ENCODE measurements at regions not wholly inside any gene's neighbourhood (a gene's known extent, or its start where the extent isn't known, plus 50 kb on each side); places are given as distances from the start of the nearest gene placed in this dataset.

DNA sequence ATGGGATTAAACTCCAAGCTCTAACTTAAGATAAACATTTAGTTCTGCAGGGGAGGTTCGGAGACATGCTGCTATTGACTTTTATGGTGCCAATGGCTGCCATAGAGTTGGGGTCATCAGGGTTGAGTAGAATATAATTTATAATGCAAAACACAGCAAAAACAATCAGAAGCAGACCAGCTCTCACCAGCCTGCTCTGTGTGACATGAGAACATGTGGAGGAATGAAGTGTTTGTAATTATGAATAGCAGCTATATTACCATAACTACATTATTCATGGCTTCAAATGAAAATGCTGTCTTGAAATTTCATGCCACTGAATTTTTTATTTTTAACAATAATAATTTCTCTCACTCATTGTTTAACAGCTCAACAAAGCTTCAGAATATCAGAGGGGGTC lies 645.6 kb upstream of the CDH8 start:
- no peak for DNase-seq

DNA sequence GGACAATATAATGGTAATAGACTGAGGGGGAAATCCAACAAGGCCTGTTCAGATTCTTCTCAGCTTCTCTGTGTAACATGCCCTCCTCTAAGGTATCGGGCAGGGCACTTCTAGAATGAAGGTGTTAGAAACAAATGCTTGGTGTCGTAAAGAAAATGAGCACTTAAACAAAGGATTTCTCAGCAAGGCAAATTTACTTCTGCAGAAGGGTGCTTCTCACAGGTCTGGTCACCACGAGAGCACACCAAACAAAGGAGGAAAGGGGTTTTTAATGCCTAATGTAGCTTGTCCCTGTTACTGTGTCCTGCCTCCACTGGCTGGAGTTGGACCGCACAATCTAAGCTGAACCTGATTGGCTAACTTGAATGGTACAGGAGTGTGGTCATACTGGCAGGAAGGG lies 642.6 kb upstream of the CDH8 start:
- DNase-seq, result no peak

DNA sequence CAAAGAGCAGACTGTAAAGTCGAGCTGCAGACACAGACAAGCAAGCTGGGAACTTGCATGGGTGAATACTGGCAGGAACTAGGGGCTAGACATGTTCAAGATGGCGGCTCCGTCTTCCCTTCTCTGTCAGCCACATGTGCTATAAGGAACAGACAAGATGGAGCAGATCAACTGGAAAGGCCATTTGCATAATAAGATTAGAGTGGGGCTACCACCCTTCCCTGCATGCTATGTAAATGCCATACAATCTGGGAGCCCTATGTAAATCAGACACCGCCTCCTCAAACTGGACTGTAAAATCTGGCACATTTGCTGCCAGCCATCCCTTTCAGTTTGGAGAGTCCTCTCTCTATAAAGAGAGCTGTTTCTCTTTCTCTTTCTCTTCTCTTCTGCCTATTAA lies 640.1 kb upstream of the CDH8 start:
- DNase-seq, result no peak

DNA sequence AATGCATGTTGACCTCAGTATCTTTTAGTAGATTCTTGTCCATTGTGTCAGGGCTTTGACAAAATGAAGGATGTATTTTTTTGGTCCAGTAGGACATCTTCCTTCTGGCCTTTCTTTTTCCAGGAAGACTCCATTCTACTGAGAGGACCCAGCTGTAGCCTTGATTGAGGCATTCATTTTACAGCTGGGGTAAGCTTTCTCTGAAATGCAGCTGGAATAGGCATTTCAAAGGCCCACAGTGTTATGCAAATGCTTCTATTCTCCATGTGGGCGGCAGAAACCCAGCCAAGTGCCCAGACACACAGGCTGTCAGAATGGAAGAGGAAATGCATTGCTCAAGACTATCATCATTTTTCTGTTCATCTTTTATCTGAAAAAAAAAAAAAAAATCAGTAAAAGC lies 629.0 kb upstream of the CDH8 start:
- no peak for DNase-seq

DNA sequence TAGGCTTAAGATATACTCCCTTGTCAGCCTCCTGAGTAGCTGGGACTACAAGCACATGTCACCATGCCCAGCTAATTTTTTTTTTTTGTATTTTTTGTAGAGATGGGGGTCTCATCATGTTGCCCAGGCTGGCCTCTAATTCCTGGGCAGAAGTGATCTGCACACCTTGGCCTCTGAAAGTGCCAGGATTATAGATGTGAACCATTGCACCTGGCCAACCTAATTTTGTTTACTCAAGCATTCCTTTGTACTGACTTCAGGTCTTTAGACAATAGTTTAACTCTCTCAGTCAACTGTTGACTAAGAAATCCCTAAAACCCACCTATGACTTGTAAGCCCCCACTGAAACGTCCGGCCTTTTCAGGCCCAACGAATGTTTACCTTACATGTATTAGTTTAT lies 628.3 kb upstream of the CDH8 start:
- no peak for DNase-seq

DNA sequence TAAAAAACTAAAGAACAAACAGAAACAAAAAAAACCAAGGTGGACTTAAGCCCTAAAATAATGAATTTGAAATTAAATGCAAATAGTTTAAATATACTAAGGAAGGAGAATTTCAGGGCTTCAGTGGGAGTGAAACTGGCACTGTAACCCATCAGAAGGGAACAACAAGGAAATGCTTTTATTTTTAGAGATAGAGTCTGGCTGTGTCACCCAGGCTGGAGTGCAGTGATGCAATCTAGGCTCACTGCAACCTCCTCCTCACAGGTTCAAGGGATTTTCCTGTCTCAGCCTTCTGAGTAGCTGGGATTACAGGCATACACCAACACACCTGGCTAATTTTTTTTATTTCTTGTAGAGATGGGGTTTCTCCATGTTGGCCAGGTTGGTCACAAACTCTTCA lies 625.2 kb upstream of the CDH8 start:
- no peak for DNase-seq

DNA sequence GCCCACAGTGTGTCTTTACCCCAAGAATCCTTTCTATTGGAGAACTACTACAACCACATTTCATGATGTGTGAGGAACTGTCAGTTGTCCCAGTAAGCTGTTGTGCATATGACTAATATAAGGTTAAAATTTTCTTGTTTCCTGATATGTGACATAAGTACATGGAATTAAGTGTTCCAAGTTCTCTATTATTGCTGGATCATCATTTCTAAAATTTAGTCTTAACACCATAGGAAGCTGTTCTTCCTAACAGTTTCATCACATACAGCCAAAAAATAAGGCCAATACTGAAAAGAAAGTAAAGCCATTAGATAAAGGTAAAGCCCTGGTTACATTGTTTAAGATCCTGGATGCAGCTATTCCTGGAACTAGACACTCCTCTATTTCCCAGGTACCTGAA lies 620.9 kb upstream of the CDH8 start:
- no peak for DNase-seq

DNA sequence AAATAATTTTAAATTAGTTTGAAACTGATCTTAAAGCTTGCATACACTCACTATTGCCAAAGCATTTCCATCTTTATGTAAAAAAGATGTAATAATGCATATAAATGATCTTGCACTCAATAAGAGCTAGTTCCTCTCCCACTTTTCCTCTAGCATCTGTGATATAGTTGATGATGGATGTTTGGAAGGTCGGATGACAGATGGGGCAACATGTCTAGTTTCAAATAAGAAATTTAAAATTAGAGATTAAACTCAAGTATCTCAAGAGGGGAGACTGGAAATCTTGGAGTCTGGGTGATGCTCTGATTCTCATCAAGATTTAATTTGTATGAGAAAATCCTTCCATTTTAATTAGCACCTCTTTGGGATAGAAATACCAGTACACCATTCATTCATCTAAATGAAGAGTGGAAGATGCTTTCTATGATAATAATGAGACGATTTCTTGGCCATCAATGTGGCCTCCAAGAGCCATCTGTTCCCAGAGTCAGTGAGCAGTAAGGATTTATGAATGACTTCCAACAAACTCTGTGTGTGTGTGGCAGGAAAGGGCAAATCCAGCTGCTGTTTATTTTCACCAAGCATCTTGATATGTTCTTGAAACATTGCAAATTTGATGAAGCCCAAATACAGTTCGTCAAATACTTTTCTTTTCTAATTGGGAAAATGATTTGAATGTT lies 616.3 kb upstream of the CDH8 start:
- no peak for DNase-seq

DNA sequence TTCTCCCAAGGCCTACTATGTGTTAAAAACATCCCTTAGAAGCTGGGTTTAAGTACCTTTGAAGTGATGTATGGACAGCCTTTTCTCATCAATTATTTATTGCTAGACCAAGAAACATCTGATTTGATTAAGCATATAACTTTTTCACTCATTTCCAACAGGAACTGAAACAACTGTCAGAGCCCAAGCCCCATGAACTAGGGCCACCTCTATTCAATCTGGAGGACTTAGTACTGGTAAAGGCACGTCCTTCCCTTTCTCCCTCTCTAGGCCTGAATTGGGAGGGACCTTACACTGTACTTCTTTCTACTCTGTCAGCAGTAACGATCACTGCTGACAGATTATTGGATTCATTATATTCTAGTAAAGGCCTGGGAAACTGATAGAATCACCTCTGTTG lies 612.0 kb upstream of the CDH8 start:
- DNase-seq, result no peak

DNA sequence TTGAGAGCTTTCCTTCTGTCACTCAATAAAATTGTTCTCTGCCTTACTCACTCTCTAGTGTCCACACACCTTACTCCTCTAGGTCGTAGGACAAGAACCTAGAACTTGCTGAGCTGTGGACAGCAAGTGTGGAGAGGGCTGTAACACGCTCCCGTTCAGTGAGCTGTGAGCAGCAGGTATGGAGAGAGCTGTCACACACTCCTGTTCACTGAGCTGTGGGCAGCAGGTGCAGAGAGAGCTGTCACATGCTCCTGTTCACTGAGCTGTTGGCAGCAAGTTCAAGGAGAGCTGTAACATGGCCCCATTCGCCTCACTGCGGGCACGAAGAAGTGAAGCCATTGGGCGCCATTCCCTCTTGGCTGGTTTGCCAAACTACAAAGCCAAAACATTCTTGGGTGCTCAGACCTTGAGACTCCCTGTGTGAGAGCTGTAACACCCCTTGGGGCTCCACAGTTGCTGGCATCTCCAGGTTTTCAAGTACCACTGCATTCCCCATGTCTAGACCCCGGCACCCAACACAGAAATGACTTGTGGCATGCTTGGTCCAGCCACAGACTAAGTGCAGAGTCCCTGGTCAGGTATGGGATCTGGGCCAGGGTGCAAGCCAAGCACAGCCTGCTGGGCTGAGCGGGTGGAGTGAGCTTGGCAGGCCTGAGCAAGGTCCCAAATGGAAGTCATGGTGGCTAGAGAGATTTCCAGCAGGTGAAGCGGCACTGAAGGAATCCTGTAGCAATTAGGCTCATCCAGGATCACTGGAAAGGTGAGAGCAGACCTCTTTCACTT lies 608.0 kb upstream of the CDH8 start:
- no peak for DNase-seq

DNA sequence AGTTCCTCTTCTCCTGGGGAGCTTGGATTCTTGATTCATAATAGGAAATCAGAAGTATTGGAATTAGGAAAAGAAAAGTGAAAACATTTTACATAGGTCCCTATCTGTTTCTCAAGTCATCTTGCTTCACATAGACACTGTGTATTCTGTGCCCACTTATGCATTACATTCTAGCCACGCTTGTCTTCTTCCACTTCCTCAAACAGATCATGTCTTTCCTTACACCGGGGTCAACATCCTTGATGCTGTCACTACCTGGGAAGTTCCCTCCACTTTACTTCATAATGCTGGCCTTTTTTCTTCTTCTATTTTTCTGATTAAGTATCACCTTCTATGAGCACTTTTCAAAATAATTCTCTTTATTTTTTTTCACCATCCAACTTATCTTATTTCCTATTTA lies 606.4 kb upstream of the CDH8 start:
- no peak for DNase-seq

DNA sequence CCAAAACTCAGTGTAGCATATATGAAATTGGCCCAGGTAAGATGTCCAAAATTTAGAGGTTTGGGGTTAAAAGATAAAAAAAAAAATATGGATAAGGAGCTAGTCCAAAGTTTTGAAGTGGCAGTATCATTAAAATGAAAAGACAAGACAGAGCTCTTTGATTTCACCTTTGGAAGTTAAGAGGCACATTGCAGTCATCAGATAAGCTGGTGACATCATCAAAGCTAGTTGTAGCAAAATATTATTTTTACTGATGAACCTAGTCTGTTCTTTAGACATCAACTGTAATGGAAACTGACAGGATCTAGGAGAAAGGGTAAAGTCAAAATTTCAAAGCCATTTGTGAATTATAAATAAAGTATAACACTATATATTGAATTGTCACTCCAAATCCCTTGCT lies 603.7 kb upstream of the CDH8 start:
- DNase-seq, result no peak

DNA sequence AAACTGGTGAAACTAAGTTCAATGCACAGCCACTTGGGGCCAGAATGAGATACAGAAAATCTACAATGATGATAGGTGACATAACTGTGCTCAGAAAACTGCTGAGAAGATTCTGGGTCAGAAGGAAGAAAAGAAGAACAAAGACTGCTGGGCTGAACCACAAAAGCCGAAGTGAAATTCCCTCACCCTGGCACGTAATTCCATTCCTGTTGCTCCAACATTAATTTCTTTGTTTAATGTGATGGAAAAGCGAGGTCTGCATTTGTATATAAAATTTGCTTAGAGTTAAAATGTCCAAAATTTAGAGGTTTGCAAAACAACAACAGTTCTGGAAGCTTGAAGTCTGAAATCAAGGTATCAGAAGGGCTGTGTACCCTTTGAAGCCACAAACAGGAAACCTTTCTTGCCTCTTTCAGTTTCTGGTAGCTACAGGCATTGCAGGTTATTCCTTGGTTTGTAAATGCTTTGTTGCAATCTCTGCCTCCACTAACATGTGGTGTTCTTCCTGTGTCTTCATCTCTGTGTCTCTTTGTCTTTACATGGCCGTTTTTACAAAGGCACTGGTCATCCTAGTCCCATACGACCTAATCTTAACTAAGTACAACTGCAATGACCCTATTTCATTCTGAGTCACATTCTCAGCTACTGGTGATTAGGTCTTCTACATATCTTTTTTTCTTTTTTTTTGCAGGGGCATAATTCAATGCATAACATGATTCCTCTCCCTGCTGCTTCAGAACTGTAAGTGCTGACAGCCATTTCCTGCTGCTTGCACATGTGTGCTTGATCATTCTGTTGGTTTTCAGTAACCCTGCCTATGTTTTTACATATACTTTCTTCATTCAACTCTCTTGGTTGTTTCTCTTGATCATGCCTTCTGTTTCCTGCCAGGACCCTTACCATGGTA lies 603.0 kb upstream of the CDH8 start:
- DNase-seq, result no peak

DNA sequence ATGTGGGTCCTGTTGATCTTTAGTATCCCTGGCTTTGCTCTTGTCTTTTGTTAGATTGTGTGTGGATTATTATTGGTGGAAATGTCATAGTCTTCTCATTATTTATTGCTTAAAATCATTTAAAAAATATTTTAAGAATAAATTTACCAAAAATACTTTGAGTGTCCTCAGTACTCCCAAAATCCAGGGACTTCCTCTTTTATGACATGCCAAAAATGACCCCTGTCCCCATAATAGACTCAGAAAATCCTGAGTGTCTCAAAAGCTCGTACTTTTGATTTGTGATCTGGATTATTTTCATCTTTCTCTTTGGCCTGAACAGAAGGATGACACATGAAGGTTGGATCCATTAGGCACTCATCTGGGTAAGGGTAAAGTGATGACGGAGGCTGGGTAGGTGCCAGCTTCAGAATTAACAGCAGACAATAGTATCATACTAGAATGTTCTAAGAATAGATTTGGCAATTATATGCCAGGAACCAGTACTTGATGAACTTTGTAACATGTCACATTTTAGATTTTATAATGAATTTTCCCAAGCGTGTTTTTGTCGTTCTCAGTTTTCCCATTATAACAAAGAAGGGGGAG lies 602.2 kb upstream of the CDH8 start:
- DNase-seq, result no peak

DNA sequence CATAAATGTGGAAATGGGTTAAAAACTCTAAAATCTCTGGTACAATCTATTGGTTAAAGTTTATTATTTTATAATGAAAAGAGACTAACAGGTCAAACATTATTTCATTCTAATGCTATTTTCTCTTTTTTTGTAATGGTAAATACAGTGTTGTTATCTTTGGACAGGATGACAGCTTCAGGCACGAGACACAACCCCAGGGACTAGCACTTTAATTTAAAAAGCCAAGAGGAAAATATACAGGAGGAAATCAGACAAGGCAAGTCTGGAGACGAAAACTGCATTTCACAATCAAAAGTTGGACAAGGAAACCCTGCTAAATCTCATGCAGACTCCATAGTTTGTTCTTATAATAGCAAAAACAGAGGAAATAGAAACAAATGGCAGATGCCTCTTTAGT lies 589.1 kb upstream of the CDH8 start:
- DNase-seq, result no peak

DNA sequence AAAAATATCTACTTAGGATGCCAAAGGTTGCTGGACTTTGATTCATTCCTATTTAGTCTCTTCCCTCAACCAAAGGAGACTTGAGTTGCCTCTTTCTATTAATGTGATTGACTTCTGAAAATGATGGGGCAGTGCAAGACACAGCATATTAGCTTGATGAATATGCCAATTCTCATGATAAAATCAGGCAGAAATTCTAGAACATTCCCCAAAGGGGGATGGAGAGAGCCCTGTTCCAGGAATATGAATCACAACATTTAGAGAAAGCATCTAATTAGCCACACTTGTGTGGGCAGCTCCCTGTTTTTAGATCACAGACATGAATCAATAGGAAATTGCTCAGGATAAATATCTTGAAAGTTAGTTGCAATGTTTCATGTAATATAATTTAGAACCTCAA lies 584.0 kb upstream of the CDH8 start:
- DNase-seq, result no peak

DNA sequence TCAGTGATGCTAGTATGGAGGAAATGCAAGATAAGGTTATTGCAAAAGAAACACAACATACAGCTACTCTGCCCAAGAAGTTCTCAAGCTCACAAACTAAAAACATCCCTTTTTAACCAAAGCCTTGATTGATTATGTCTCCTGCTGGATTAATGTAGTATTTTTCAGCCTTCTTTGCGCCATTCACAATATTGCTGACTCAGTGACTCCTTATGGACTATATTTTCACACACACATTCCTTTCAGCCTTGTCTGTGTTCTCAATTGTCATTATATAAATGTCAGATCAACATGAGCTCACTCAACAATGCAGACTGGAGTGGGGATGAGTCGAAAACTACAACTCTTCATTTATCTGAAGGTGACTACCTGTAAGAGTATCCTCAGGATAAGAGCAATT lies 579.3 kb upstream of the CDH8 start:
- DNase-seq, result no peak

DNA sequence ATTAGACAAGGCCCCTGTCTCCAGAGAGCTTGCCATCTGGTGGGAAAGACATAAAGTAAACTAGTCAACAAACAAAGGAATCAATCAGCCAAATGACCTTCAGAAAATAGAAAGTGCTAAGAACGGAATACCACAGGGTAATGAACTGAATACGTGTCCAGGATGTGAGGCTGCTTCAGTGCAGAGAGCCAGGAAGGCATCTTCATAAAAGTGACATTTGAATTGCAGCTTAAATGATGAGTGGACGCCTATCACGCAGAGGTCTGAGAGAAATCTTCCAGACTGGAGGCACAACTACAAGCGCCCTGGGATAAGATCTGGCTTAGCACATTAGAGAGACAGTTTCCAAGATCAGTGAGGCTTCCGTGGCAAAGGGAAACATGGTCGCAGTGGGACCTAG lies 574.1 kb upstream of the CDH8 start:
- DNase-seq, result no peak

DNA sequence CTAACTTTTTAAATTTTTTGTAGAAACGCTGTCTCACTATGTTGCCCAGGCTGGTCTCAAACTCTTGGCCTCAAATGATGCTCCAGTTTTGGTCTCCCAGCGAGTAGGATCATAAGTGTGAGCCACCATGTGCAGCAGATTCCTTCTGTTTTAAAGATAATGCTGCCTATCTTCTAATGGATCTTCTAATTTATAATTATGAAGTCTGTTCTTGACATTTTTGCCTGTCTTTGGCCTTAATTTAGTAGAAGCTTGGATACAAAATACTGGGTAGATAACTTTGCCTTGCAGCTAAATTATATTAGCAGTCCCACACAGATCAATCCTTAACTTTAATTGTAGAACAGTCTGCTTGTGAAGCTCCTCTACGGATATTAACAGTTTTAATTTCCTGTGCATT lies 566.6 kb upstream of the CDH8 start:
- DNase-seq, result no peak

DNA sequence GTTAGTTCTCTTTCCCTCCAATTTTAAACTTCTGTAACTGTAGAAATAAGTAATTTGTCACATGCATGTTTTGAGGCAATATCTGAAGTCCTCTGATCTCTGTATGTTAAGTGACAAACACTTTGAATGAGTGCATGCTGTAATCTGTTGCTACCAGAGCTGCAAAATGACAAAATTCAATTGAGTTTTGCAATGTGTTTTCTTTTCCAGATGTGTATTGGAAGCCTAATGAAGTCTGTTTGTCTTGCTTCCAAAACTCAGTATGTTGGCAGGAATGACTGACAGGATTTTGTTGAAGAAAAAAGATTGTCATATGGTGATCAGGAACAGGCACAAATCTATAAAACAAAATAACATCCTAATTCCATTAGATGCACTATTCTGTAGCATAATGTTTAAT lies 561.6 kb upstream of the CDH8 start:
- no peak for DNase-seq

DNA sequence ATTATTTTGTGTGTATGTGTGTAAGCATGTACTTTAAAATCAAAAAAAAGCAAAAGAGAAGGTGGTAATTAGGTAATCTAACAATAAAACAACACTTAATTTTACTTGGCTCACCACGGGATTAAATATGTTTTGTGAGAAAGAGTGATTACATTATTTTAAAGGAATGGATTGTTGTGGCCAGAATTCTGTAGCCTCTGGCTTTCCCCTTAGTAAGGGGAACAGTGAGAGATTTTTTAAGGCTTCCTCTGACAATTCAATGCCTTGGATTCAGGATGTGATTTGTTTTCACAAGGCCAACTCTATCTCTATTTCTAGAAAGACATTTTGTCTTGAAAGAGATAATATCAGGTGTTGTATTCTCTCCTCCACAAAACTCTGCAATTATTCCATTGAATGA lies 560.3 kb upstream of the CDH8 start:
- DNase-seq, result no peak

DNA sequence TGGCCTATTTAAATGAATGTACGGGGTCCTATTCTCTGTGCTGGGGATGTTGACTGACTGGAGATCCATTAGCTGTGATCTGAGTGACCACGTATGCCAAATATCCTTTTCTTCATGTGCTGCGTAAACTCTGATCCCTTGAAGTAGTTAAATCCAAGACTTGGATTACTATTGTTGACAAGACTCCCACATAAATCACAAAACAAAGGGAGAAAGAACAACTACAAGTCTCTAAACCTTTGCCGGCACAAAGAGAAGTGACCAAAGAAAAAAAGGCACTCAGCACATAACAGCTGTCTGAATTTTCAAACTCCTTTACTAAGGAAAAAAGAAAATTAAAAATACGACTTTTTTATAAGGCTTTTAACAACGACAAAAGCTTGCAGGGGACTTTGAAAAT lies 559.9 kb upstream of the CDH8 start:
- no peak for DNase-seq

DNA sequence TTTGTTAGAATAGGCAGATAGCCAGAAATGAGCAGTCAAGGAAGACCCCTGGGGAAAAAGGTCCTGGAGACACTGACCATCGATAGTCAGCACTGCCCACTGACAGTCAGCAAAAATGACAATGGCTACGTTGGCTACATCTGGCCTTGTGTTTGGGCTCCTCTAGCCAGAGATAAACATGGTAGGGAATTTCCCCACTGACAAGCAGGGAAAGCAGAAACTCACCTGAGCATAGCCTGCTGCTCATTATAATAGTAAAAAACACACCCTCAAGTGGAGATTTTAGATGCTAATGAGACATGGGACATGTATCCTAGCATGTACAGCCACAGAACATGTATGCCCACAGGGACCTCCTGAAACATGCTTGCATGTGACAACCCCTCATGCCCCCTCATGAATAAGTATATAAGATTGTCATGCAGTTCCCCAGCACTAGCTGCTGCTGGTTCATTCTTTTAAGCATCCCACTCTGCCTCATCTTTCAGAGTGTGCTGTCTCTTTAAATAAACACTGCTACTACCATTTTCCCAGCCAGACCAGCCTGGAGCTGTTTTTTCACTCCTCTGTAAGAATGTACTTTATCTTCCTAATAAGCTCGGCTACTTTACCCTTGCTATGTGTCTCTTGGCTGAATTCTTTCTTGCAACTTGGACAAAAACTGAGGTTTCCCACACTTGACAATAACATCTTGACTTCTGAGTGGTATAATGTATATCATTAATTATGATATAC lies 550.1 kb upstream of the CDH8 start:
- DNase-seq, result no peak
